ENCODE measurements at regions not wholly inside any gene's neighbourhood (a gene's known extent, or its start where the extent isn't known, plus 50 kb on each side); places are given as distances from the start of the nearest gene placed in this dataset.

DNA sequence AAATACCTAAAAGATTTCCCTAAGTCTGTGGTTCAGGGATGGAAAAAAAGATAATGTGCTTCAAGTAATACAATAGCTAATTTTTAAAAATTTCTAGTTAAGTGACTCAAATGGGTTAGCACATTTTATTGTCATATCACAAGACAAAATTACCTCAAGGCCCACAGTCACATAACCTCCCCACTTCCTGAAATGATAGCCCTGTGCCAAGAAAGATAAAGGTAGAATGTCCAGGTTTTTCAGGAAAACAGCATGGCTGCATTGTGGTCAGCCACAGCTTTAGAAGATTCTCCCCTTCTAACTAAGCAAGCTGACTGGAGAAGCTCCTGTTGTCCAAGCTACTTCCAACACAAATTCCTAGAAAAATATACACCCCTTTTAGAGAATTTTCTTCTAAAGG, 127.1 kb upstream of the SLC35G4 start (continued):
- no peak for TF ChIP-seq MYBL2 (IDR thresholded peaks at IDR 0.05; ENCODE audit: low read depth)
- TF ChIP-seq MYBL2 (CRISPR knock-in tag; IDR thresholded peaks at IDR 0.05; ENCODE audit: borderline replicate concordance) = no peak
- TF ChIP-seq STAG1 (CRISPR knock-in tag; IDR thresholded peaks at IDR 0.05; ENCODE audit: borderline replicate concordance) = no peak

DNA sequence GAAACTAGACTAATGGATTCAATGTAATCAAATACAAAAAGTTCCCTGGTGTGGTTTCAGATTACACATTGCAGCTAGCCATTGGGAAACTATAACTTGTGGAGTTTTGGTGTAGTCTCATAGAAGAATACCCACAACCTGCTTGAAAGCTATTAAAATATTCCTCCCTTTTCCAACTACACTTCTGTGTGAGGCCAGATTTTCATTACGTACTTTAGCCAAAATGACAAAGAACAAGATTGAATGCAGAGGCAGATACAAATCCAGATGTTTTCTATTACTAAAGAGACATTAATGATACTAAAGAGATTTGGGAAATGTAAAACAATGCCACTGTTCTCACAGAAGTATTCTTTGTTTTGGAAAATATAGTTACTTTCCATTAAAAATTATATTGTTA, 128.7 kb upstream of the SLC35G4 start:
- 0% methylated on average over 1 of the region's 1 CpG for WGBS (ENCODE audit: insufficient coverage, low coverage, missing lambda C conversion rate)
- CTCF ChIA-PET (ENCODE audit: low intra/inter-chr PET ratio) = no interaction called here
- Histone ChIP-seq H3K4me1 (replicated peaks in 1 of 2; ENCODE audit: control insufficient read depth in 2 of 2, insufficient read depth in 2 of 2, low read length in 2 of 2) (no peaks in the 10 kb centered on the region), H3K27ac (ENCODE audit: extremely low read depth, low read depth, low read length) (no peak overlapping the region), H3K9me1 (ENCODE audit: control insufficient read depth, insufficient read depth, low read length) (no peaks in the 10 kb centered on the region), H3K79me2 (ENCODE audit: control insufficient read depth, insufficient read depth, low read length) (no peaks in the 10 kb centered on the region), H2AFZ (ENCODE audit: low read depth, low read length) (no peak overlapping the region), H3K9ac (ENCODE audit: insufficient read depth in 1 of 2, low read depth in 2 of 2, low read length in 2 of 2) (no peak overlapping the region), H3K27me3 (ENCODE audit: control insufficient read depth in 2 of 2, insufficient read depth in 2 of 2, low read length in 2 of 2) (no peaks in the 10 kb centered on the region), H3K36me3 (ENCODE audit: control insufficient read depth, insufficient read depth, low read length) (no peaks in the 10 kb centered on the region), H3K4me2 (ENCODE audit: insufficient read depth, low read length) (no peak overlapping the region), H3K4me3 (no peak overlapping the region), H3K9me3 (replicated peaks; ENCODE audit: control insufficient read depth, insufficient read depth, low read depth, low read length) (no peaks in the 10 kb centered on the region), H4K20me1 (replicated peaks; ENCODE audit: control insufficient read depth, insufficient read depth, low read length) (no peaks in the 10 kb centered on the region)
- ATAC-seq = no peak
- intact Hi-C loops (cut with micrococcal nuclease) (no loop called here), in situ Hi-C loops (cut with MboI) (no loop called here)
- no peak for DNase-seq (ENCODE audit: extremely low read depth in 1 of 4, low spot score in 3 of 4)
- no peak for FAIRE-seq
- POLR2A ChIA-PET = interaction anchor here (1.4 kb wide), 1 partner anchor 68 kb away, joined by 3 read pairs; no protein-coding TSS in a partner anchor
- no TSS peak for BruUV-seq (replicated peaks)
- TF ChIP-seq CCAR2 (IDR thresholded peaks at IDR 0.05; ENCODE audit: low read depth, low read length) (no peak), CSDE1 (IDR thresholded peaks at IDR 0.05) (no peak), MAFG (tag; conservative IDR thresholded peaks at IDR 0.05) (no peak), NFRKB (IDR thresholded peaks at IDR 0.05; ENCODE audit: low read depth) (no peak), SMARCC2 (IDR thresholded peaks at IDR 0.05; ENCODE audit: low read depth) (no peak), ATF1 (CRISPR knock-in tag; IDR thresholded peaks at IDR 0.05) (no peak), ATF1 (tag; IDR thresholded peaks at IDR 0.05) (no peak), ZNF830 (CRISPR knock-in tag; IDR thresholded peaks at IDR 0.05) (no peak), ZNF436 (CRISPR knock-in tag; IDR thresholded peaks at IDR 0.05) (no peak), TAF15 (IDR thresholded peaks at IDR 0.05; ENCODE audit: low read depth, low read length) (no peak), RCOR1 (IDR thresholded peaks at IDR 0.05; ENCODE audit: borderline replicate concordance in 1 of 2, low read depth in 2 of 2, low read length in 2 of 2) (no peak), ETV1 (tag; conservative IDR thresholded peaks at IDR 0.05; ENCODE audit: low read depth) (no peak), ZZZ3 (IDR thresholded peaks at IDR 0.05) (no peak), FOXP1 (CRISPR knock-in tag; IDR thresholded peaks at IDR 0.05) (no peak), NCOA4 (IDR thresholded peaks at IDR 0.05; ENCODE audit: partially characterized antibody) (no peak)
- TF ChIP-seq, protein P1, sequence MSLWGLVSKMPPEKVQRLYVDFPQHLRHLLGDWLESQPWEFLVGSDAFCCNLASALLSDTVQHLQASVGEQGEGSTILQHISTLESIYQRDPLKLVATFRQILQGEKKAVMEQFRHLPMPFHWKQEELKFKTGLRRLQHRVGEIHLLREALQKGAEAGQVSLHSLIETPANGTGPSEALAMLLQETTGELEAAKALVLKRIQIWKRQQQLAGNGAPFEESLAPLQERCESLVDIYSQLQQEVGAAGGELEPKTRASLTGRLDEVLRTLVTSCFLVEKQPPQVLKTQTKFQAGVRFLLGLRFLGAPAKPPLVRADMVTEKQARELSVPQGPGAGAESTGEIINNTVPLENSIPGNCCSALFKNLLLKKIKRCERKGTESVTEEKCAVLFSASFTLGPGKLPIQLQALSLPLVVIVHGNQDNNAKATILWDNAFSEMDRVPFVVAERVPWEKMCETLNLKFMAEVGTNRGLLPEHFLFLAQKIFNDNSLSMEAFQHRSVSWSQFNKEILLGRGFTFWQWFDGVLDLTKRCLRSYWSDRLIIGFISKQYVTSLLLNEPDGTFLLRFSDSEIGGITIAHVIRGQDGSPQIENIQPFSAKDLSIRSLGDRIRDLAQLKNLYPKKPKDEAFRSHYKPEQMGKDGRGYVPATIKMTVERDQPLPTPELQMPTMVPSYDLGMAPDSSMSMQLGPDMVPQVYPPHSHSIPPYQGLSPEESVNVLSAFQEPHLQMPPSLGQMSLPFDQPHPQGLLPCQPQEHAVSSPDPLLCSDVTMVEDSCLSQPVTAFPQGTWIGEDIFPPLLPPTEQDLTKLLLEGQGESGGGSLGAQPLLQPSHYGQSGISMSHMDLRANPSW (CRISPR knock-in tag; IDR thresholded peaks at IDR 0.05) = no peak
- TF ChIP-seq, protein P2, sequence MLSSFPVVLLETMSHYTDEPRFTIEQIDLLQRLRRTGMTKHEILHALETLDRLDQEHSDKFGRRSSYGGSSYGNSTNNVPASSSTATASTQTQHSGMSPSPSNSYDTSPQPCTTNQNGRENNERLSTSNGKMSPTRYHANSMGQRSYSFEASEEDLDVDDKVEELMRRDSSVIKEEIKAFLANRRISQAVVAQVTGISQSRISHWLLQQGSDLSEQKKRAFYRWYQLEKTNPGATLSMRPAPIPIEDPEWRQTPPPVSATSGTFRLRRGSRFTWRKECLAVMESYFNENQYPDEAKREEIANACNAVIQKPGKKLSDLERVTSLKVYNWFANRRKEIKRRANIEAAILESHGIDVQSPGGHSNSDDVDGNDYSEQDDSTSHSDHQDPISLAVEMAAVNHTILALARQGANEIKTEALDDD (IDR thresholded peaks at IDR 0.05) = no peak

All from K562 (cell line).